CD4-positive, alpha-beta T cell (primary cell): ENCODE measurements at regions not wholly inside any gene's neighbourhood (a gene's known extent, or its start where the extent isn't known, plus 50 kb on each side); places are given as distances from the start of the nearest gene placed in this dataset.

Experiments
- ATAC-seq: fragments of 200-7000 bp; cut with Tn5 transposase; one replicate; pipeline ENCODE4 v1.10.0; 2022; ENCODE audit warnings: mild to moderate bottlenecking; ENCODE audit not compliant: poor library complexity
- CTCF ChIA-PET: fragments of 350-600 bp; sonication (Branson Sonifier 250); formaldehyde crosslinking; loops from one replicate; lab custom pipeline; 2021; ENCODE audit warnings: antibody characterized with exemption, inconsistent platforms; lab: Charles Lee
- POLR2A ChIA-PET: fragments of 350-600 bp; sonication (Branson Sonifier 250); formaldehyde crosslinking; loops from one replicate; lab custom pipeline; 2021; ENCODE audit warnings: antibody characterized with exemption, inconsistent platforms; lab: Charles Lee
- DNase-seq, 14 experiments: peaks; one replicate each; pipeline ENCODE4 v3.0.0-alpha.2; 2013 to 2020; ENCODE audit warnings: mixed read lengths in 2 of 14
- H3K27ac ChIP-seq, 2 donors: one replicate each; pipeline versions ENCODE4 v1.5.1 to v1.7.0; 2013; ENCODE audit warnings: low read length in 2 of 2, low read depth in 1 of 2, mild to moderate bottlenecking in 1 of 2
- H3K27me3 ChIP-seq, 2 experiments: 1 replicate in 1 of 2; 2 replicates in 1 of 2; pipeline versions ENCODE4 v1.6.1 to v1.7.0; 2013; ENCODE audit warnings: low read length in 2 of 2, control low read depth in 1 of 2, mild to moderate bottlenecking in 1 of 2, moderate library complexity in 1 of 2; ENCODE audit not compliant: insufficient read depth in 2 of 2, control insufficient read depth in 1 of 2
- H3K36me3 ChIP-seq: one replicate; pipeline ENCODE4 v1.6.1; 2013; ENCODE audit warnings: low read length, control low read depth; ENCODE audit not compliant: insufficient read depth
- H3K4me1 ChIP-seq: one replicate; pipeline ENCODE4 v1.6.1; 2013; ENCODE audit warnings: low read length, control low read depth; ENCODE audit not compliant: insufficient read depth
- H3K4me3 ChIP-seq: one replicate; pipeline ENCODE4 v1.5.1; 2013; ENCODE audit warnings: mild to moderate bottlenecking, low read length, moderate library complexity
- H3K9me3 ChIP-seq, 2 experiments: 1 replicate in 1 of 2; 2 replicates in 1 of 2; pipeline versions ENCODE4 v1.6.1 to v1.7.0; 2013; ENCODE audit warnings: low read length in 2 of 2, mild to moderate bottlenecking in 2 of 2, control low read depth in 1 of 2, moderate library complexity in 1 of 2; ENCODE audit not compliant: control insufficient read depth in 1 of 2, insufficient read depth in 1 of 2
- H3K27ac Mint-ChIP-seq: one replicate; pipeline ENCODE4 v1.8.0; 2020; ENCODE audit warnings: mixed read lengths
- H3K27me3 Mint-ChIP-seq: one replicate; pipeline ENCODE4 v1.8.0; 2021; ENCODE audit warnings: mixed read lengths
- H3K36me3 Mint-ChIP-seq: one replicate; pipeline ENCODE4 v1.8.0; 2021; ENCODE audit warnings: low read depth, mixed read lengths
- H3K4me1 Mint-ChIP-seq: one replicate; pipeline ENCODE4 v1.8.0; 2021; ENCODE audit warnings: low read depth, mixed read lengths
- H3K4me3 Mint-ChIP-seq: one replicate; pipeline ENCODE4 v1.8.0; 2020; ENCODE audit warnings: mild to moderate bottlenecking, mixed read lengths
- H3K9me3 Mint-ChIP-seq: one replicate; pipeline ENCODE4 v1.8.0; 2020; ENCODE audit warnings: mixed read lengths
- CTCF ChIP-seq: fragments of 200-600 bp; IDR thresholded peaks from one replicate; pipeline ENCODE4 v1.8.0; 2022; ENCODE audit warnings: antibody characterized with exemption, mild to moderate bottlenecking
- intact Hi-C, 2 experiments: fragments of 100-400 bp; cut with DNase I in 1 of 2; cut with micrococcal nuclease in 1 of 2; formaldehyde crosslinking; loops; one replicate each; pipeline versions ENCODE4 v1.15.1 to v1.9.0; 2023 to 2025; cut with DNase I, micrococcal nuclease

- peaks cover 6 to 16% of the 10 kb centered on the region in 2 experiments for H3K9me3 ChIP-seq
- no peak for DNase-seq
- H3K36me3 Mint-ChIP-seq: no peaks in the 10 kb centered on the region
- H3K36me3 ChIP-seq: no peaks in the 10 kb centered on the region
- H3K9me3 Mint-ChIP-seq: peaks cover 16% of the 10 kb centered on the region
- CTCF ChIA-PET: no interaction called here
- H3K27me3 Mint-ChIP-seq: peaks cover 20% of the 10 kb centered on the region
- no peak for TF ChIP-seq CTCF
- POLR2A ChIA-PET: no interaction called here
- H3K4me1 ChIP-seq: no peaks in the 10 kb centered on the region
- H3K4me3 Mint-ChIP-seq: no peak overlapping the region
- no peak overlapping the region for H3K27ac Mint-ChIP-seq
- no peak overlapping the region for H3K27ac ChIP-seq
- no peak overlapping the region for H3K4me3 ChIP-seq
- H3K27me3 ChIP-seq: peaks cover 0 to 5% of the 10 kb centered on the region in 2 experiments
- no peaks in the 10 kb centered on the region for H3K4me1 Mint-ChIP-seq
- intact Hi-C loops: no loop called here
- ATAC-seq: no peak
Measured at GRCh38 chr11:135062994-135063393, 651.0 kb upstream of the B3GAT1 start.

- peaks cover 24% of the 10 kb centered on the region for H3K27me3 Mint-ChIP-seq
- peaks cover 0 to 10% of the 10 kb centered on the region in 2 experiments for H3K27me3 ChIP-seq
- peaks cover 12 to 16% of the 10 kb centered on the region in 2 experiments for H3K9me3 ChIP-seq
- no peaks in the 10 kb centered on the region for H3K36me3 ChIP-seq
- no peaks in the 10 kb centered on the region for H3K4me1 ChIP-seq
- DNase-seq (no peak), ATAC-seq (no peak)
- no peaks in the 10 kb centered on the region for H3K4me1 Mint-ChIP-seq
- no peak overlapping the region for H3K4me3 Mint-ChIP-seq
- no peak overlapping the region for H3K4me3 ChIP-seq
- TF ChIP-seq CTCF: no peak
- POLR2A ChIA-PET: no interaction called here
- H3K9me3 Mint-ChIP-seq: peaks cover 16% of the 10 kb centered on the region
- no peaks in the 10 kb centered on the region for H3K36me3 Mint-ChIP-seq
- no peak overlapping the region for H3K27ac Mint-ChIP-seq
- no peak overlapping the region for H3K27ac ChIP-seq
- CTCF ChIA-PET: no interaction called here
- intact Hi-C loops: no loop called here
Measured at GRCh38 chr11:135061166-135061565, 649.1 kb upstream of the B3GAT1 start.

- POLR2A ChIA-PET: no interaction called here
- DNase-seq: no peak
- intact Hi-C loops: no loop called here
Measured at GRCh38 chr11:135046986-135047385, 634.9 kb upstream of the B3GAT1 start.

More at GRCh38 chr11:135046986-135047385, 634.9 kb upstream of the B3GAT1 start:
- ATAC-seq: no peak
- peaks cover 40% of the 10 kb centered on the region for H3K27me3 Mint-ChIP-seq
- Histone ChIP-seq H3K4me3 (no peak overlapping the region), H3K36me3 (no peaks in the 10 kb centered on the region), H3K27ac (no peak overlapping the region), H3K27me3 (peaks cover 0 to 3% of the 10 kb centered on the region in 2 experiments), H3K4me1 (no peaks in the 10 kb centered on the region), H3K9me3 (peaks cover 0 to 9% of the 10 kb centered on the region in 2 experiments)
- TF ChIP-seq CTCF: no peak
- H3K27ac Mint-ChIP-seq: no peak overlapping the region
- no peaks in the 10 kb centered on the region for H3K36me3 Mint-ChIP-seq
- no peaks in the 10 kb centered on the region for H3K4me1 Mint-ChIP-seq
- H3K4me3 Mint-ChIP-seq: no peak overlapping the region
- CTCF ChIA-PET: no interaction called here
- H3K9me3 Mint-ChIP-seq: no peaks in the 10 kb centered on the region
